ENCODE measurements at regions not wholly inside any gene's neighbourhood (a gene's known extent, or its start where the extent isn't known, plus 50 kb on each side); places are given as distances from the start of the nearest gene placed in this dataset.

DNA sequence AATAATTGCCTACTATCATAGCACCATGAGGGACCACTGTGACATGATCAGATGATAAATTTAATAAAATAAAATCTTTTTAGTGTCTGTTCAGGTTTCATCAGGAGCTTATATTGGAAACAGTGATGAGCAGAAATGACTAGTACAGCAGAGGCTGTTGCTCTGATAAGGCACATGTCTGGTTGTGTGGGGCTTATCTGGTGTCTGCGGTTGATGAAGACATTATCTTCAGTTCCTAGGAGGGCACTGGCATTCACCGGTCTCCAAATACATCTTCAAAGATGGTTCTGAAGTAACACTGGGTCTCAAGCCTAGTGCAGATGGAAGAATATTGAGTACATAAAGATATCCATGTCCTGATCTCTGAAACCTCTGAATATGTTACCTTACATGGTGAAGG lies 125.3 kb downstream of the SUCNR1 start:
- TF ChIP-seq, protein P1, sequence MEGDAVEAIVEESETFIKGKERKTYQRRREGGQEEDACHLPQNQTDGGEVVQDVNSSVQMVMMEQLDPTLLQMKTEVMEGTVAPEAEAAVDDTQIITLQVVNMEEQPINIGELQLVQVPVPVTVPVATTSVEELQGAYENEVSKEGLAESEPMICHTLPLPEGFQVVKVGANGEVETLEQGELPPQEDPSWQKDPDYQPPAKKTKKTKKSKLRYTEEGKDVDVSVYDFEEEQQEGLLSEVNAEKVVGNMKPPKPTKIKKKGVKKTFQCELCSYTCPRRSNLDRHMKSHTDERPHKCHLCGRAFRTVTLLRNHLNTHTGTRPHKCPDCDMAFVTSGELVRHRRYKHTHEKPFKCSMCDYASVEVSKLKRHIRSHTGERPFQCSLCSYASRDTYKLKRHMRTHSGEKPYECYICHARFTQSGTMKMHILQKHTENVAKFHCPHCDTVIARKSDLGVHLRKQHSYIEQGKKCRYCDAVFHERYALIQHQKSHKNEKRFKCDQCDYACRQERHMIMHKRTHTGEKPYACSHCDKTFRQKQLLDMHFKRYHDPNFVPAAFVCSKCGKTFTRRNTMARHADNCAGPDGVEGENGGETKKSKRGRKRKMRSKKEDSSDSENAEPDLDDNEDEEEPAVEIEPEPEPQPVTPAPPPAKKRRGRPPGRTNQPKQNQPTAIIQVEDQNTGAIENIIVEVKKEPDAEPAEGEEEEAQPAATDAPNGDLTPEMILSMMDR (IDR thresholded peaks at IDR 0.05) = no peak
- no peak for TF ChIP-seq POLR2A (IDR thresholded peaks at IDR 0.05)
